ENCODE measurements at regions not wholly inside any gene's neighbourhood (a gene's known extent, or its start where the extent isn't known, plus 50 kb on each side); places are given as distances from the start of the nearest gene placed in this dataset.

DNA sequence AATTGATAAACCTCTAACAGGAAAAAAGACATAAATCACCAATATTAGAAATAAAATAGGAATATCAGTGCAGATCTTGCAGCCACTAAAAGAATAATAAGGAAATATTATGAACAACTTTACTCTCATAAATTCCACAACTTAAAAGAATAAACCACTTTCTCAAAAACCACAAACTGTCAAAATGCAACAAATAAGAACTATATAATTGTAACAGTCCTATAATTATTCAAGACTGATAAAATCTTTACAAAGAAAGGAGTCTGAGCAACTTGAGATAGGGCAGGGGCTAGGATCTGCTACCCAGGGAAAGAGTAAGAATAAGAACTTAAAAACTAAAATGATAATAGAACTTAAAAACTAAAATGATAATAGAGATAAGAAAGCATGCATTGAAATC lies 169.5 kb upstream of the GDF10 start:
- TF ChIP-seq, protein P1, sequence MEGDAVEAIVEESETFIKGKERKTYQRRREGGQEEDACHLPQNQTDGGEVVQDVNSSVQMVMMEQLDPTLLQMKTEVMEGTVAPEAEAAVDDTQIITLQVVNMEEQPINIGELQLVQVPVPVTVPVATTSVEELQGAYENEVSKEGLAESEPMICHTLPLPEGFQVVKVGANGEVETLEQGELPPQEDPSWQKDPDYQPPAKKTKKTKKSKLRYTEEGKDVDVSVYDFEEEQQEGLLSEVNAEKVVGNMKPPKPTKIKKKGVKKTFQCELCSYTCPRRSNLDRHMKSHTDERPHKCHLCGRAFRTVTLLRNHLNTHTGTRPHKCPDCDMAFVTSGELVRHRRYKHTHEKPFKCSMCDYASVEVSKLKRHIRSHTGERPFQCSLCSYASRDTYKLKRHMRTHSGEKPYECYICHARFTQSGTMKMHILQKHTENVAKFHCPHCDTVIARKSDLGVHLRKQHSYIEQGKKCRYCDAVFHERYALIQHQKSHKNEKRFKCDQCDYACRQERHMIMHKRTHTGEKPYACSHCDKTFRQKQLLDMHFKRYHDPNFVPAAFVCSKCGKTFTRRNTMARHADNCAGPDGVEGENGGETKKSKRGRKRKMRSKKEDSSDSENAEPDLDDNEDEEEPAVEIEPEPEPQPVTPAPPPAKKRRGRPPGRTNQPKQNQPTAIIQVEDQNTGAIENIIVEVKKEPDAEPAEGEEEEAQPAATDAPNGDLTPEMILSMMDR (conservative IDR thresholded peaks at IDR 0.05) = no peak
- TF ChIP-seq EZH2 (IDR thresholded peaks at IDR 0.05; ENCODE audit: low read depth) = no peak
